Cerebellar nuclear complex (tissue), 1 donor: ENCODE measurements at regions not wholly inside any gene's neighbourhood (a gene's known extent, or its start where the extent isn't known, plus 50 kb on each side); places are given as distances from the start of the nearest gene placed in this dataset.

ENCODE experiments used
- DNase-seq, 2 experiments: peaks; one replicate each; lab custom pipeline; 2025; lab: John Stamatoyannopoulos, UW

DNA sequence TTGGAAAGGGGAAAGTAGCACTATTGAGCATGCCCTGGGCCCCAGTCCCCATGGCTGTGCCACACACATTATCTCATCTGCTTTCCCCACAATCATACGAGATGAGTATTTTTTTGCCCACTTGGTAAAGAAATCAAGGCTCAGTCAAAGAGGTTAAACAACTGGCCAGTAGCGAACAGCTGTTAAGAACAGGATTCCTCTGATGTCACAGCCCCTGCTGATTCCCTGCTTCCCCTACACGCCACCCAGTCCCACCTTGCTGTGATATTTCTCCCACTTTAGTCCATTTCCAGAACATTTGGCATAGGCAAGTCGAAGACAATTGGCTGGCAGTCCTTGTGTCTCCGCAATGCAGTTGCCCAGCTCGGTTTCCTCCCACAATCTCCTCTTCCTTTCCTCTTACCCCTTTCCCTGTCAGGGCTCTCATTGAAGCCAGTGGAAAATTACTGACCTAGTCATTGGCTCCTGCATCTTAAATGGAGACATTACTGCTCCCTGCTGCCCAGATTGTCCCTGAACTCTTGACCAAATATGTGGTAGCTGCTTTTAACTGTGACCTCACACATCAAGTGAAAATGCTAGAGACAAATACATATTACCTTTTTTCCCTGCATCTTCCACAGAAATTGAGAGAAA lies 56.5 kb upstream of the EEPD1 start:
- DNase-seq, result no peak

DNA sequence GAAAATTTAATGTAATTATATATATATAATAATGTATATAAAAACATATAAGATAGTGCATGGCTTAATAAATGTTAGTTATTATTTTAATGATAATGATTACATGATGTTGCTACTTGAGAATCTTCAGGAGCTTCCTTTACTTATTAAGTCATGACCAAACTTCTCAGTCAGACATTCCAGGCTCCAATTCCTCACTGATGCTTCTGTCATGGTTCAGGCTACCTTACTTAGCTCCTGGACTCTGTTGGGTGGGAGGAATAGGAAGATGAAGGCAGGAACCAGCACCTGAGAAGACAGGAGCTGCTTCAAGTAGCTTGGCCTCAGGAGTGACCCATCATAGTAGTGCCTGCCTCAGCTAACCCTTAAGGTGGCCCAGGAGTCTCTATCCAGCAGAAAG lies 55.0 kb upstream of the EEPD1 start:
- no peak for DNase-seq

DNA sequence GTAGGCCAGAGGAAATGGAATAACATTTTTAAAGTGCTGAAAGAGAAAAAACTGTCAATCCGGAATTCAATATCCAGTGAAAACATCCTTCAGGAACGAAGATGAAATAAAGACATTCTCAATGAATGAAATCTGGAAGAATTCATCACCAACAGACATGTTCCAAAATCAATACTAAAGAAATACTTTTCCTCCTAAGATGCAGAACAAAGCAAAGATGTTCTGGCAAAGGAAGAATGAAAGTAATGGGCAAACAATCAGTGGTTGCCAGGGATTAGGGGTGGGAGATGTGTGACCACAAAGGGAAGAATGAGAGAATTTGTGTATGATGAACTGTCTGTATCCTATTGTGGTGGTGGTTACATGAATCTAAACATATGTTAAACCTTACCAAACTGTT lies 52.8 kb upstream of the EEPD1 start:
- no peak for DNase-seq

DNA sequence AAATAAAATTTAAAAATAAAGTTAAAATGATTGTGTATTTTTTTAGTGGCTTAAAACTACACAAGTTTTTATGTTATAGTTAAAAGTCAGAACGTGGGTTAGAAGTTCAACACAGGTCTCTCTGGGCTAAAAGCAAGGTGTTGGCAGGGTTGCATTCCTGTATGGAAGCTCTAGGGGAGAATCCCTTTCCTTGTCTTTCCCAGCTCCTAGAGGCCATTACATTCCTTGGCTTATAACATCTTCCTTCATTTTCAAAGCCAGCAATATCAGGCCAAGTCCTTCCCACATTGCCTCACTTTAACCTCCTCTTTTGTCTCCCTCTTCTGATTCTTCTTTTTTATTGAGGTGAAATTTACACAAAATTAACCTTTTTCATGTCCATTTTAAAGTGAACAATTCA lies 52.4 kb upstream of the EEPD1 start:
- DNase-seq, result no peak
